Suprapubic skin (tissue), 4 donors: ENCODE measurements at regions not wholly inside any gene's neighbourhood (a gene's known extent, or its start where the extent isn't known, plus 50 kb on each side); places are given as distances from the start of the nearest gene placed in this dataset.

Experiments
- DNase-seq, 2 donors: peaks; one replicate each; pipeline ENCODE4 v3.0.0-alpha.2; 2019; ENCODE audit warnings: low spot score in 2 of 2
- H3K27ac ChIP-seq: fragments of 200-600 bp; sonication (generic); one replicate; pipeline ENCODE4 v1.5.1; 2019
- H3K27me3 ChIP-seq: fragments of 200-600 bp; sonication (generic); one replicate; pipeline ENCODE4 v1.5.1; 2019
- H3K36me3 ChIP-seq: fragments of 200-600 bp; sonication (generic); one replicate; pipeline ENCODE4 v1.5.1; 2019
- H3K4me1 ChIP-seq: fragments of 200-600 bp; sonication (generic); one replicate; pipeline ENCODE4 v1.5.1; 2019
- H3K4me3 ChIP-seq: fragments of 200-600 bp; sonication (generic); one replicate; pipeline ENCODE4 v1.5.1; 2019; ENCODE audit warnings: mild to moderate bottlenecking
- H3K9me3 ChIP-seq: fragments of 200-600 bp; sonication (generic); one replicate; pipeline ENCODE4 v1.5.1; 2019
- CTCF ChIP-seq, 2 donors: fragments of 200-600 bp in 1 of 2; fragments of 450-650 bp in 1 of 2; sonication (generic) in 1 of 2; IDR thresholded peaks; one replicate each; pipeline ENCODE4 v1.5.1; 2016 to 2019; ENCODE audit warnings: antibody characterized with exemption in 2 of 2, mild to moderate bottlenecking in 1 of 2, moderate library complexity in 1 of 2
- EP300 ChIP-seq: sonication (generic); formaldehyde crosslinking; IDR thresholded peaks from one replicate; pipeline ENCODE4 v1.6.1; 2017; ENCODE audit warnings: antibody characterized with exemption
- POLR2A ChIP-seq, 2 donors: fragments of 450-650 bp; IDR thresholded peaks; one replicate each; pipeline ENCODE4 v1.6.1; 2017; ENCODE audit warnings: antibody characterized with exemption in 2 of 2, mild to moderate bottlenecking in 2 of 2, moderate library complexity in 2 of 2
- POLR2AphosphoS5 ChIP-seq, 3 donors: sonication (generic); formaldehyde crosslinking; IDR thresholded peaks; one replicate each; pipeline ENCODE4 v1.6.1; 2017; ENCODE audit warnings: antibody characterized with exemption in 3 of 3
- WGBS: methylation state at CpG from one replicate; pipeline ENCODE4 v1.1.5; 2018; 5-methylcytosine and 5-hydroxymethylcytosine counted together

- DNase-seq = no peak
- TF ChIP-seq POLR2A (IDR thresholded peaks at IDR 0.05) = no peak
- no peak for TF ChIP-seq EP300
- no peaks in the 10 kb centered on the region for H3K36me3 ChIP-seq
- H3K27me3 ChIP-seq = no peaks in the 10 kb centered on the region
- 97% methylated on average over 1 of the region's 1 CpG for WGBS
- H3K9me3 ChIP-seq = no peaks in the 10 kb centered on the region
- no peaks in the 10 kb centered on the region for H3K4me1 ChIP-seq
- no peak overlapping the region for H3K27ac ChIP-seq
- no peak overlapping the region for H3K4me3 ChIP-seq
These were observed 51.7 kb upstream of the MAPK4 start for GRCh38 chr18:50508228-50508627.

DNA sequence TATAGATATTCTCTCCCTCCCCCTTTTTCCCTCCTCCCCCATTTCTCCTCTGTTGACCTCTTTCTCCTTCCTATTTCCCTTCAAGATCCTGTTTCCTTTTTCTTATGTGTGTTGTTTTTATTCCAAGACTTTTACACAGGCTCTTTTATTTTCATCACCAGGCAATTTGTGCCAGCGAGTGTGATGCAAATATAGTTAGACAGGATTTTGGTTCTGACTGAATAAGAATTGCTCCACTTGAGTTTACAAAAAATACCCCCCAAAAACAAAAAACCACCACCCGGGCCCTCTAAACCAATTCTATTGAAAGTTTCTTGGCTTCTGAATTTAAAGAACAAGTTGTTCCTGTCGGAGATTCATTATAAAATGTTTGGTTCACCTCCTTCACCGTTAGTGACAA is 50.9 kb upstream of the MAPK4 start:
- no peak overlapping the region for H3K27ac ChIP-seq
- WGBS = 68% methylated on average over 4 of the region's 4 CpGs
- no peaks in the 10 kb centered on the region for H3K9me3 ChIP-seq
- DNase-seq = no peak
- H3K4me1 ChIP-seq = no peaks in the 10 kb centered on the region
- no peak overlapping the region for H3K4me3 ChIP-seq
- TF ChIP-seq CTCF (IDR thresholded peaks at IDR 0.05) (no peak), POLR2A (IDR thresholded peaks at IDR 0.05) (no peak), POLR2AphosphoS5 (IDR thresholded peaks at IDR 0.05) (no peak), EP300 (no peak)
- H3K36me3 ChIP-seq = no peaks in the 10 kb centered on the region
- no peaks in the 10 kb centered on the region for H3K27me3 ChIP-seq
